ENCODE measurements at regions not wholly inside any gene's neighbourhood (a gene's known extent, or its start where the extent isn't known, plus 50 kb on each side); places are given as distances from the start of the nearest gene placed in this dataset.

DNA sequence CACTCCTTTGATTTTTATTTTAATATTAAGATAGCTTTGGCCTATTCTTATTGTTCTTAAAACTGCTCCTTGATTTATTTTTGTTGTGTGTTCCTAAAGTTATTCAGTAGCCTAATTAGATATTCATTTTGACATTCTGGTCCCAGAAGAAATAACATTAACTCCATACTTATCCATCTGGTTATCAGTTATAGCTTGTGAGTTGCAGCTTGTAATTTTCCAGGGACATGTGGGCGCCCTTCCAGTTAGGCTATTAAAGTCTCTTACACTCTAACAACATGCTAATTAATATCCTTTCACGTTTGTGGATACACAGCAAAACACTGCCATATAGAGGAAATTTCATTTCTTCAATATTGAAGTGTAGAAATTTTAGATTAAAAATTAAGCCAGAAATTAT is 987.5 kb downstream of the HACE1 start:
- TF ChIP-seq POLR2A (IDR thresholded peaks at IDR 0.05) (no peak), CTCF (IDR thresholded peaks at IDR 0.05) (no peak)

Measured in testis (tissue), 2 donors.